T-helper 1 cell treated with Interleukin-12 subunit alpha and Interleukin-12 subunit beta and Interleukin-4 antibody, amounts not matched to agents 30 ng/mL and 1 ng/mL, for 36 hours (primary cell): ENCODE measurements at regions not wholly inside any gene's neighbourhood (a gene's known extent, or its start where the extent isn't known, plus 50 kb on each side); places are given as distances from the start of the nearest gene placed in this dataset.

Experiments used
- intact Hi-C: fragments of 100-400 bp; cut with micrococcal nuclease; formaldehyde crosslinking; loops from one replicate; pipeline ENCODE4 v1.15.1; 2024

DNA sequence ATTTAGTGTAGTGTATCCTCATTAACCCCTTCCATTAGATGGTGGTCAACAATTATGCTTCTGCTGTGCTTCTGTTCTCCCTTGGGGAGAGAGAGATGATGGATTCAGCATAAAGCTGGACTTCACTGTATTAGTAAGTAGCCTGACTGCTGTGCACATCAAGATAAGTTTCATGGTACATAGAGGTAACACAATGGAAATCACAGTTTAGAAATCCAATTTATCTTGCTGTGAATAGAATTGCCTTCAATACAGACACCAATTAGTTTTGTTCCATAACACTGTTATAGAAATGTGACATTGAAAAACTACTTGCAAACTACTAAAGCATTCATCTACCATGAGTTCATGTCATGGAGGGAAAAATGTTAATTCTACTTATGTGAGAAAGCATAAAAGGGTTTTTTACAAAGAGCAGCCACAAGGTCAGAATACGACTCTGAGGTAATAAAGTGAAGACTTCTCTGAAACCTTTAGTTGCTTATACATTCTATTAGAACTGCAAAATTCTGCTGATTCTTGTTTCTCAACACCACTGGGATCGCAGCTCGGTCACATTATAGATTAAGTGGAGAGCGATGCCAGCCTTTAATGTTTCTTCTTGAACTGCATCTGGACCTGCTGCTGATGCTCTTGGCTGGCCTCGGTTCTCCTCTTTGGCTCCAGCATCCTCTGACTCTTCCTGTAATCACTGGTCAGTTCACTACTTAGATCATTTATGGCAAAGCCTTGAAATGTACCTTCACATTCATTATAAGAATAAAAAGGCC lies 190.8 kb downstream of the ATP23 start:
- intact Hi-C loops, result no loop called here

DNA sequence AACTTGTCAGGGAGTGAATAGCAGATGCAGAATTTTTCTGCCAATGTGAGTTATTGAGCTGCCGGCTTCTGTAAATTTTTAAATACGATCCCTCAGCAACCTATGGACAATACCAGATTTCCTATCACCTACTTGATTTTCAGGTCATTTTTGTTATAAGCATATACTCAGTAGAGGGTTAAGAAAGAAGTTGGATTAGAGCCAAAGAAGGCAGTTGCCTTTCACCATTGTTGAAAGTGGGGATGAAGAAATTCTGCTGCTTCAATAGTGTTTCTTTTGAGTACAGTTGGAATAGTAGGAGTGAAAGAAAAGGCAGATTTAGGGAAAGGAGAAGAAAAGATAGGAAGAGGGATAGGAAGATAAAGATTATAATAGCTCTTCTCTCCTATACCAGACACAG lies 197.1 kb downstream of the ATP23 start:
- intact Hi-C loops, result no loop called here

DNA sequence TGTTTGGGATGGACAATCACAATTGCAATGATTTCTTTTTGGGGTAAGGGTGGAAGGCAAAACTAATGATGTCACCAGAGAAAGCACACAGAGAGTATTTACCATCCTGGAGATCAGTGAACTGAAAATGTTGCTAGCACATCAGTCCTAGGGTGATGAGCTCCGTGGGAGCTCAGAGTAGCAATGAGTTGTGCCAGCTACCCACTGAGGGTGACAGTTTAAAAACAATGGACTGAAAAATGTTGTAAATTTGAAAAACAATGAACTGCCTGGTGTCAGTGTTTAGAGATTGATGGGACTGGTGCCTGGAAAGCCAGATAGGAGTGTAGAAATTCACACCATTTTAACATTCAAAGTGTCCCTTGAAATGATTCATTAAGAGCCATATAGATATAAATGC lies 198.5 kb downstream of the ATP23 start:
- intact Hi-C loops, result no loop called here

DNA sequence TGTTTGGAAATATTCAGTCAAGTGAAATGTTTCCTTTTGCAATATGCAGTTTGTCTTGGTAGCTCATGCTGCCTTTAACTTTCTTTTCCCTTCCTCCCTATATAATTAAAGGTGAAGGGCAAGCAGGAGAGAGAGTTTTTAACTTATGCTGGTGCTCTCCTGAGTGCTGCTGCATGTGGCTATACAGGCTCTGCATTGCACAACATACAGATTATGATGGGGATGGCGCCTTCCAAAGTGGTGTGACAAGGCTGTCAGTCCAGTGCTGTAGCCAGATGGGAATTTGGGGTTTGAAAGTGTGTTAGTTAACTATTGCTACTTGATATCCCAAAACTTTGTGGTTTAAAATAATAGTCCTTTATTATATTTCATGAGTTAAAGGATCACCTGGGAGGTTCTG lies 199.0 kb downstream of the ATP23 start:
- intact Hi-C loops, result no loop called here

DNA sequence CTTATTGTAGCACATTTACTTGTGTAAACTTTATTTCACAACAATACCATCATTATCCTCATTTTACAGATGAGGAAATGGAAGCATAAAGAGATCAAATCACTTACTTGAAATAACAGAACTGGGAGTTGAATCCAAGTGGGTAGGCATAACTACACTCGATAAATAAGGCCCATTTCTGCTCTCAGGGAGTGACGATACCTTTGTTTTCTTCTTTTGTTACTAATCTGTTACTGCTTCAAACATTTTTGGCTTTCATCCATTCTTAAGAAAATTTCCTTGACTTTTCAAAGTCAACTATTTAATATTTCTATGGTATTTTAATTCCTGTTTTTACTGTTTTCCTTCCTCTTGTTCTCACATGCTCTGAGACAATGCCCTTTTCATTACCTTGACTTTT lies 201.6 kb downstream of the ATP23 start:
- intact Hi-C loops, result no loop called here

DNA sequence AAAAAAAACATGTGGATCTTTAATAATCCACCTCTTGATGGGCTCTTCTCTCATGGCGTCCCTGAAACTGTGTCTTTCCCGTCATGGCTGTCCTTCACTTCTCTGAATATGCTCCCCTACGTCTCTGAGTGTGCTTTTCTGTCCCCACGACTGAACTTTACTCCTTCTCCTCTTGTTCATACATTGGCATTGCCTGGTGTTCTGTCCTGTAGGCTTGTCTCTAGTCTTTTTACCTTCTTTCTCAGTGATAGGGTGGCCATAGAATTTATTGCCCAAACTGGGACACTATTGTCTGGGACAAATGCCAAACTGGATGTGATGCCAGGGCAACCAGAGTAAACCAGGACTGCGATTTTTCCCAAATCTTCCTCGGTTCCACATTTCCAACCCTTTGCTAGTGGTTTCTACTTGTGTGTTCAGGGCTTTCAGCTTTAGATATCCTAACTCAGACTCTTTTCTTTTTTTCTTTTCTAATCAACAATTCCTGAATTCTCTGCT lies 202.2 kb downstream of the ATP23 start:
- intact Hi-C loops, result no loop called here

DNA sequence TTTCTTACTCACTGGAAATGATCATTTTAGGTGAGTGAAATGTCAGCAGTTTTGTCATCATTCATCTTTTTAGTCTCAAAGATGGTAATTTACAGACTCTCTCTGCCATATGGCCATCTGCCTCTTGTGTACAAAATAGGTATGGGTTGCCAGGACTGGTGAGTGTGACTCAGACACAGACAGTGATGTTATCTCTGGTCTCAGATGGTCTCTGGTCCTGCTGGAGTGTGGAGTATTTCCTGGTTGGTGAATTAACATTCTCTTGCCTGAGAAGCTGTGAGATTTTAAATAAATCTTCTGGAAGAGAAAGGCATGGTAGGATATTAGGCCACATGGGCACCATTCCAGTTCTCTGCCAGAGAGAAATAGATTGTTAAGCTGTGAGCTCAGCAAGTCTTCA lies 207.0 kb downstream of the ATP23 start:
- intact Hi-C loops, result no loop called here

DNA sequence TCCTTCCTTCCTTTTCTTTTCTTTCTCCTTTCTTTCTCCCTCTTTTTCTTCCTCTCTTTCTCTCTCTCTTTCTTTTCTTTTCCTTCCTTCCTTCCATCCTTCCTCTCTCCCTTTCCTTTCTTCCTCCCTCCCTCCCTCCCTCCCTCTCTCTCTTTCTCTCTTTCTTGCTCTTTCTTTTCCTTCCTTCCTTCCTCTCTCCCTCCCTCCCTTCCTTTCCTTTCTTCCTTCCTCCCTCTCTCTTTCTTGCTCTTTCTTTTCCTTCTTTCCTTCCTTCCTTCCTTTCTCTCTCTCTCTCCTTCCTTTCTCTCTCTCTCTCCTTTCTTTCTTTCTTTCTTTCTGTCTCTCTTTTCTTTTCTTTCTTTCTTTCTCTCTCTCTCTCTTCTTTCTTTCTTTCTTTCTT lies 207.6 kb downstream of the ATP23 start:
- intact Hi-C loops, result no loop called here

DNA sequence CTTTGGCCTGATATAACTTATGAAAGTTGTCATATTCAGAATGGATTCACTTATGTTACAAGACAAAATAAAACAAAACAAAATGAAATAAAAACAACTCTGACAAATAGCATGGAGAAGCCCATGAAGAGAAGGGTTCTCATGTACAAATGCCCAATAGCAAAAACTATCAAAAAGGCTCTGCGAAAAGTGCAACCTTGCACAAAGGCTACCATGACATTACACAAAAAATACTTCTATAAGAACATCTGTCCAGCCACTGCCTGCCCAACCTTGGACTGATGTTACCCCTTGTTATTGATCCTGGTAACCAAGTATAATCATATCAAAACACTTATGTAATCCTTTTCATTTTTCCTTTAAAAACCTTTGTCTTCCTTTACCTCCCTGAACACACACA lies 213.0 kb downstream of the ATP23 start:
- intact Hi-C loops, result no loop called here

DNA sequence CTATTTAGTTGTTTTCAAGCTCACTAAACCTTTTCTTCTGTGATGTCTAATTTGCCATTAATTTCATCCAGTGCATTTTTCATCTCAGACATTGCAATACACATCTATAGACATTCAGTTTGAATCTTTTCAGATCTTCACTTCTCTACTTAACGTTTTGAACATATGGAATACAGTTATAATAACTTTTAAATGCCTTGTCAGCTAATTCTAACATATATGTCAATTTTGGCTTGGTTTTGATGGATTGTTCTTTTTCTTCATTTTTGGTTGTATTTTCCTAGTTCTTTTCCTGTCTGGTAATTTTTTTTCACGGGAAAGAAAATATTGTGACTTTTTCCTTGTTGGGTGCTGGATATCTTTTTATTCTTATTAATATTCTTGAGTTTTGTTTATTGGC lies 215.3 kb downstream of the ATP23 start:
- intact Hi-C loops, result no loop called here

DNA sequence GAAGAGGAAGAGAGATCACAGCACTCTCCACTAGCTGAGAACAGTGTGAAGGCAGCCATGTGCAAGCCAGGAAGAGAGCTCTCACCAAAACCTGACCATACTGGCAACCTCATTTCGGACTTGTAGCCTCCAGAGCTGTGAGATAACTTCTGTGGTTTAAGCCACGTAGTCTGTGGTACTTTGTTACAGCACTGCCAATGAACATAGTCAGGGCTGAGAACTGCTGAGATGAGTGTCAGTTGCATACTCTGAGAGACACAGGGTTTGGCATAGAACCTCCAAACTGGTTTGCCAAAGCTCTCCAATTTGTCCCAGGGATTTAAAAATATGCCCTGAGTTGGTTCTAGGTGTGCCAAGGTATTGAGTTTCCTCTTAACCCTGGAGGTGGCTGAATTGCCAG lies 218.6 kb downstream of the ATP23 start:
- intact Hi-C loops, result loop anchor here (2.0 kb wide), 1 partner anchor 53 kb away; no protein-coding TSS in a partner anchor

DNA sequence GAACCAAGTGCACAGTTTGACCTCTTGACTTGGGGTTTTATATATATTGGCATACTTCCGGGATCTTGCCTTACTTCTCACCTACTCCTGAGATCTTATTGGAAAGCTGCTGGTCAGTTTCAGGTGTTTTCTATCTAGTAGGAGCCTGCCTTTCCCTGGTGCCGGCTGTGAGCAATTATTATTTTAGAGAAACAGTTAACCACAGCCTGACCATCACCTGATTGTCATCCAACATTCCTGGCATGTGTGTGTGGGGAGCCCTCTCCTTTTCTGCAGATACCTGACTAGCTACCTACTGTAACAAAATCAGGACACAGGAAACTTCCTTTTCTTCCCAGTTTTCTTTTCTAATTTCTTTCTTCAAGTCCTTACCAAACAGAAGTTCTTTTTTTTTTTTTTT lies 220.4 kb downstream of the ATP23 start:
- intact Hi-C loops, result loop anchor here (2.0 kb wide), 1 partner anchor 55 kb away; no protein-coding TSS in a partner anchor

DNA sequence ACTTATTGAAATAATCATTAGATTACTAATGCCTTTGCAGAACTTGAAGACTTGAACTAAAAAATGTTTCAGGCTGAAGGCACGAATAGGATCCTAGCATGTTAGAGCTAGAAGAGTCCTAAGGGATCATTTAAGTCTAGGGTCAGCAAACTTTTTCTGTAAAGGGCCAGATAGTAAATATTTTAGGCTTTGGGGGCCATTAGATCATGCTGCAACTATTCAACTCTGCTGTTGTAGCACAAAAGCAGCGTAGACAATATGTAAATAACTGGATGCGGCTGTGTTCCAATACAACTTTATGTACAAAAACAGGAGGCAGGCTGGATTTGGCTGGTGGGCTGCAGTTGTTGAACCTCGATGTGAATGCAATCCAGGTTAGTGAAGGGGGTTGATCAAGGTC lies 221.7 kb downstream of the ATP23 start:
- intact Hi-C loops, result no loop called here

DNA sequence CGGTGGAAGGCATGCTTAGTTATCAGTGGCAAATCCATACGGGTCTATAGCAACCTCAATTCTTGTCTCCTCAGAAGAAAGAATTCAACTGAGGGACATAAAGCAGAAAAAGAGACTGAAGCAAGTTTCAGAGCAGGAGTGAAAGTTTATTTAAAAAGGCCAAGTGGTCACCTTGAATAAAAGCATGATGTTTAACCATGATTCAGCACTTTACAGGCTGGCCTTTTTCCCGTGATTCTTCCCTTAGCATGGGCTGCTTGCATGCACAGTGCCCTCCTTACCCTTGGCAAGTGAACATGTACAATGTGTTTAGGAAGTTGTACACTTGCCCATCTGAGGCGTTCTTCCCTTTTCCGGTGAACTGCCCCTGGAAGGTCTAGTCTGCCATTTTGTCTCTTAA lies 225.3 kb downstream of the ATP23 start:
- intact Hi-C loops, result no loop called here

DNA sequence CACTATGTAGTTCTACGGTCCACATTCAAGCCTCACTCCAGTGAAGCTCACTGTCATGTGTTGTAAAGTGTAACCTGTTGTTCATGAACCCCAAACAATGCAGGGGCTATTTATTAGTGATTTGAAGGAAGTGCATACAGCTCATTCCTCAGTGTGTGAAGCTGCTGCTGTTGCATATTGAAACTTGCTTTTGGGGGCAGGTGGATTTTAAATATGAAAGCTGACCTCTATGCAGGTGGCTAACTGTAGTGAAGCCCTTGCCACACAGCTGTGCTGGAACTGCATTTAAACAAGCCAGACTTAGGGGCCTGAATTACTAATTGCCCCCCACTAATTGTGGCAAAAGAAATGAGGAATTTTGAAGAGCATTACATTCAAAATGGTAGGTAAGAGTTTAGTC lies 226.3 kb downstream of the ATP23 start:
- intact Hi-C loops, result no loop called here

DNA sequence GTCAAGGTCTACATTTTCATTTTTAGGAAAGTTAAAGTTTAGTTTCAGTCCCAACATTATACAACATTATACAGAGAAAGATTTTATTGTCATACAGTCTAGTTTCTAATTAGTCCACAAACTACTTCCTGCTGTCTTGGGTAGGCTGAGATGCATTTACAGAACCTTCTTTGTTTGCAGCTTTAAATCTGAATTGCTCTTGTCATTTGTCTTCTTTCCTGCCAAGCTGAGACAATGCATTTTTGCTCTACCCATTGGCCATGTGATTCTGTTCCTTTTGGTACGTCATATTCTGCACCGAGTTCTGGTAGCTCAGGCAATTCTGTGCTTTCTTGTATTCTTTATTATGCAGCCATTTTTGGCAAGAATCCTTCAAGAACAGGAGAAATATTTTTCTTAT lies 228.5 kb downstream of the ATP23 start:
- intact Hi-C loops, result no loop called here

DNA sequence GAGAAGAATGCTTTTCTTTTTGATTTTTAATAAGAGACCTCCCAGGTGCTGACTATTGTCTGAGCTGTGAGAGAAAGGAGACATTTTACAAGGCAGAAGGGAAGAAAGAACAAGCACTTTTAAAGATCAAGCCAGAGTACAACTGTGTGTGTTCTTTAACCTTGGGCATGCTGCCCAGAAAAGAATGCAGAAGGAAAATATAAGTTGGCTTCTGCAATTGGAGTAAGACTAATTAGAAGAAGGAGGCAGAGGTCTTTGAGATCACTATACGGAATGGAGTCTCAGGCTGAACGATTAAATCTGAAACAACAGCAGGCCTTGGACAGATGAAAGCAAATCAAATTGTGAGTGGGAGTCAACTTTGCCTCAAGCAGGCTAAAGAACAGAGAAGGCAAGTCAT lies 230.5 kb downstream of the ATP23 start:
- intact Hi-C loops, result no loop called here

DNA sequence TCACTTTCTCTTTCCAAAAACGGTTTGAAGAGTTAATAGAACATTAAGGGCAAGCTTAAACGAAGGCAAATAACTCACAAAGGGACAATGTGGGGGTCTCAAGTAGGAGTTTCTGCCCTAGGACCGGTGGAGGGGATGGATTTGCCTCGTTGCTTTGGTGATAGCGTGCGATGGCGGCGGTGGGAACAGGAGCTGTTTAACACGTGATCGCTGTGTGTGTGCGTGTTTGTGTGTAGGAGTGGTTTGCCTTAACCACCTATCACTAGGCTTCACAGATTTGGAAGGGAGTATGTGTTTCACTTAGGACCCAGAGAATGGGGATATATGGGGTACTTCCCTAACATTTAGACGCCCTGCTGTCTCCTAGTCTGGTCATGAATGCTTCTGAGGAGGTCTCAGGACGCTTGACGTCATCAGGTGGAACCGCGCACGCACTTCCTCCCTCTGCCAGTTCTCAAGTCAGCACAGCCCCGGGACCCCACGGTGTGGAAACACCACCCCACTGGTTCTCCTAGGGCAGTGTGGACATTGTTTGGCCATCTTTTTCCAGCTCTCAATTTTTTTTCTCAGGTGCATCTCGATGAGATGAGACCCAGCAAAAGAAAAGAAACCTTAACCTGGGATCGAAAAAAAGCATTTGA lies 231.2 kb downstream of the ATP23 start:
- intact Hi-C loops, result no loop called here

DNA sequence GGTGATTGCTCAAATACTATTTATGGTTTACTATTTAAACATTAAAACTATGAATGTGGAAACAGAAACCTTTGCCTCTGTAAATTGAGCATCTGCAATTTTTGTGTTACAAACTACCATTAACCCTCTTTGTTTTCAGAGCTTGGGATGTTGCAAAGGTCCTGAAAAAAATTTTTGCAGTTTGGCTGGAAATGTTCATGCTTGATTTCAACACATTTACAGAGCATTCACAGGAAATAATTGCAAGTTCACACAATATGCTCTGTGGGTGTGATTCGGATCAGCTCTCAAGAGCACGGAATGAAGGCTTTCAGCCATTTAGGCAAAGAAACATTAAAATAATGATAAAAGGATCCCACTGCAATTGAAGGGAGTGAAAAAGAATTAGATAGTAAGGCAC lies 232.9 kb downstream of the ATP23 start:
- intact Hi-C loops, result no loop called here

DNA sequence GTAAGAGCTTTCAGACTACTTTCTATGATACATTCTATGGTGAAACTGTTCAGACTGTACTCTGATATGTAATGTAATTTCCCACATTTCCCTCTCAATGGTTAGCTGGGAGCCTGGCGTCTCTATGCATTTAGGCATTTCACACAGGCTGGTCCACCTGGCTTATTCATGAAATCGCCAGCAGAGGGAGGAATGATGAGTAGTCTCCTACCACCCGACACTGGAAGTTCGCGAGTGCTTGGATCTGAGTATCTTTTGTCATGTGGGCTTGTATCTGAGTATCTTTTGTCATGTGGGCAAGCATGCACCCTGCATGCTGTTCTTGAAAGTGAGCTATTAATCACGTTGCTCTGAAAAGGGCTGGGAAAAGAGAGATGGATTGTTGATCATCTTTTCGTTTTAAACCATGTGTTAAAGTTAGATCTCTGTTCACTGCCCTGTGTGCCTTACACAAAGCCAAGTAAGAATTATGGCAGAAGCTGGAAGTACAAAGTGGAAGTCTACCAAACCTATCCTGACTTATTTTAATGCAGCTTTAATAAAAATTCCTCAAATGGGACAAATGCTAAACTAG lies 235.0 kb downstream of the ATP23 start:
- intact Hi-C loops, result no loop called here

DNA sequence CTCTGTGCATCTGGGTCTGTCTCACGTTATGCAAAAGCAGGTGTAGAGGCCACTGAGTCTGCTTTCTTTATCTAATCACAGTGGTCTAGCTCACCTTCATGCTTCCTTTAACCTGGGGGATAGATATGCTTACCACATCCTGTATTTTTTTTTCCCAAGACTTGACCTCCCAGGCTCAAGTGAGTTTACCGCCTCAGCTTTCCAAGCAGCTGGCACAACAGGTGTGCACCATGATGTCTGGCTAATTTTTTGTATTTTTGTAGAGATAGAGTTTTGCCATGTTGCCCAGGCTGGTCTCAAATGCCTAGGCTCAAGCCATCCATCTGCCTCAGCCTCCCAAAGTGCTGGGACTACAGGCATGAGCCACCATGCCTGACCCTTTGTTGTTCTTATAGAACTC lies 236.0 kb downstream of the ATP23 start:
- intact Hi-C loops, result no loop called here

DNA sequence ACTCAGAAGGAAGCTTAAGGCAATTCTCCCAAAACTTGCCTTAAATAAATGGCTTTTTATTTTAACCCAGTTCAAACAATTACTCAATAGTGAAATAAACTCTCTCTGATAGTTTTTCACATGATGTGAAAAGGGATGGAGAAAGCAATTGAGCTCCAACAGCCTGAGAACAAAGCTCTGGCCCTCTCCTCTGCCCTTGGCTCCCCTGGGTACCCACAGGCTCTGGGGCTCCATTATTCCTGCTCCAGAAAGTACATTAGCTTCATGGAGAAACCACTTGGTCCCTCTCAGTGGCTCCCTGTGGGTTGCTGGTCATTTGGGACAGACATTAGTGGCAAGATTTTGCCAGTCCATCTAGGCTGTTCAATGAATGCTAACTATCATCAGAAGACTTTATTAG lies 242.8 kb downstream of the ATP23 start:
- intact Hi-C loops, result no loop called here

DNA sequence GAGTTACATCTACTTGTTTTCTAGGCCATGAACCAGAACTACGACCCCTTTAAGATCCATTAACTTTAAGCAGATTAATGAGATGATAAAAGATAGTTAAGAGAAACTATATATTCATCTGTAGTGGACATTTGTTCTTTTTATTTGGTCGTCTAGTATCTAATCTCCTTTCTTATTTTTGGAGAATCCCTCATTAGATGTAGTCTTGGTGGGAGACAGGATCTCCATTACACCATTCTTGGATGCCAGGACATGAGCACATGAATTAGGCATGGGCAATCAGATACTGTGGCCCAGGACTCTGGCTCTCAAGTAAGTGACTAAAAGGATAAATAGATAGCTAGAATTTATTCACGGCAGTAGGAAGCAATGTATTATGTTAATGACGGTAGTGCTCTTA lies 245.0 kb downstream of the ATP23 start:
- intact Hi-C loops, result no loop called here
